ENCODE measurements at regions not wholly inside any gene's neighbourhood (a gene's known extent, or its start where the extent isn't known, plus 50 kb on each side); places are given as distances from the start of the nearest gene placed in this dataset.
"Not testable (repeated sequence)": the region's sequence is repeated elsewhere in the genome, so short reads cannot be mapped to it uniquely, and the experiment has no call there.

DNA sequence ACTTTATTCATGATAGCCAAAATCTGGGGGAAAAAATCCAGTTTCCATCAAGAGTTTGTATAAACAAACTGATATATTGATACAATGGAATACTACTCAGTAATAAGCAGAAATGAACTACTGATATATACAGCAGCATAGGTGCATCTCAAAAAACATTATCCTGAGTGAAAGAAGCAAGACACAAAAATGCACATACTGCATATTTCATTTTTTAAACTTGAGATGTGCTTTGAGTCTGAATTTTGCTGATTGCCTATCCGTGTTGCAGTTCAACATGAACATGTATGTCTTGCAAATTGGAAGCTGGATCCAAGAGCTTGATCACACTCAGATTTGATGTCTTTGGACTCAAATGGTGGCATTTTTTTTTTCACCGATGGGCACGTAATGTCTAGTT, 132.4 kb downstream of the TSEN15 start:
- DNase-seq (ENCODE audit: low spot score) = no peak

GRCh38 chr1:184184614-184185013, 133.1 kb downstream of the TSEN15 start:
- not testable (repeated sequence) for DNase-seq (ENCODE audit: low spot score)

DNA sequence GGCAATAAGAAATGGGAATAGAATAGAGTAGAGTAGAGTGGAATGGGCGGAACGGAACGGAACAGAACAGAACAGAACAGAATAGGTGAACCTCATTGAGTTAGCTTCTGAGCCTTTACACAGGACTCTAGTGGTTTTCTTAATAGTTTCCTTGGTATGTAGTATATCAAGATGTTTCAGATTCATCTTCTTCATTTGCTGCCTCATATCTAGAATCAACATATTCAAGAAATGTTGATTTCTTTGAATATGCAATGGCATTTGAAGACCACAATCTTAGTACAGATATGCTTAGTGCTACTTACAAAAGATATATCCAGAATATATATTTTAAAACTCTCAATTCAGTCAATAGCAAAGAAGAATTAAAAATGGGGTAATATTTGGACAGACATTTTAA, 133.8 kb downstream of the TSEN15 start:
- DNase-seq (ENCODE audit: low spot score) = no peak

- DNase-seq (ENCODE audit: low spot score) = no peak
Observed at GRCh38 chr1:184186167-184186566, 134.6 kb downstream of the TSEN15 start.

GRCh38 chr1:184187097-184187496, 135.6 kb downstream of the TSEN15 start:
- no peak for DNase-seq (ENCODE audit: low spot score)

DNA sequence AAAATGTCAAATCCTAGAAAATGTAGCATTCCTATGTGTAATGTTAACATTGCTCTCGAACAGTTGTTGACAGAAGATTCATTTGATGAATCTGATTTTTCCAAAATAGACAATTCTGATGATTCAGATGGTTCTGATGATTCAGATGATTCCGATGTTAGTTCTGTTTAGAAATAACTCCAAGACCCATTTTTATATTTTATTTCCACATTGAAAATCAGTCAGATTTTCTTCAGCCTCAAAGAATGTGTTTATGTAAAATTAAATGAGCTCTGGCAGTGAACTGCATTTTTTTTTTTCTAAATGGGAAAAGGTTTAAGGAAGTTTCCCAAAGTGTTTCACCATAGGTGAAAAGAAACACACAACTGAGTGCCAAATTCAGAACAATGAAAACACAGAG, 136.5 kb downstream of the TSEN15 start:
- DNase-seq (ENCODE audit: low spot score) = no peak

DNA sequence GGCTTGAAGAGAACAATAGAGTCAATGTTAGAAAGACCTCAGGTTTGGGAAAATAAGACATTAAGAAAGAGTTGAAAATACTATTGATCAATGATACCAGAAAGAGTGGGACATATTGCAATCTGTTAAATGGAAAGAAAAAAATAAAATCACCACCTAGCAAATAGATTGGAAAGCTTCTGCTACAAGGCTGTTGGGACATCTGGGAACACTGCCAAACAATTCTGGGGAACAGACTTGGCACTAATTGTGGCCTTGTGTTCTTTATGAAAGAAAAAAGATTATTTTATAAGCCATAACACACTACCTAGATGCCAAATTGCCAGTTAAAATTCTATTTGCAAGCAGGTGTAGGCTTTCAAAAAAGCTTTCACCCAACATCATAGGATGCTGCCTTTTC, 137.8 kb downstream of the TSEN15 start:
- DNase-seq (ENCODE audit: low spot score) = peak; percentile 91

DNA sequence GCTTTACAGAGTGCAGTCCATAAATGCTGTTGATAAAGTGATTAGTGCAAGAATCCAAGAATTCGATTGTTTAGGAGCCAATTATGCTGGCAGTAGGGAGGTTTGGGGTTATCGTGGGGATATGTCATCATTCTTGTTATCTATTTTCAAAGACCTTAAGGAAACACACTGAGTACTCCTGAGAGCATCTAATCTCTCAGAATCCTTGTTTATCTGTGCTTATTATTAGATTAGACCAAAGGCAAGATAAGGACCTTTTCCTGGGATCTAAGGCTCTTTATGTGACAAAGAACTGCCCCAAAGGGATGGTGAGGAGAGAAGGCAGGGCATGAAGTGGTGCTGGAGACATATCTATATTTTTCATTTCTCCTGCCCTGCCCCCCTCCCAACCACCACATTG, 139.1 kb downstream of the TSEN15 start:
- DNase-seq (ENCODE audit: low spot score) = no peak

DNA sequence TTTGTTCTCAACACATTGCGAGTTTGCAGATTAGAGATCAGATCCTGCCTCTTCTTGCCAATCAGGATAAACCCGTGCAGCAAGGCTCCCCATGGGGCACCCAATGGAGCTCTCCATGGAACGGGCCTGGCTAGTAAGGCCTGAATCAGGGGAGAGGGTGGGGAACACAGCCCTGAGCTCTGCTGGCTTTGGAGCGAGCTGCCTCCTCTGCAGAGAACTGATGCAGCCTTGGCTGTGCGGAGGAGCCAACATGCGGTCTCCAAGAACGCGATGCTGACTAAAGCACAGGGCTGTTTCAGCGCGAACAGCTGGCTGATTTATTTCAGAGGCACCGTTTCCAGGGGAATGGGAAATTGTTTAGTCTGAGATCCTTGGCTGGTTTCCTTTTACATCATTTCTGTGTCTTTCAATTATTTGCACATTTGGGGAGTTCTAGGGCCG, 139.7 kb downstream of the TSEN15 start:
- DNase-seq (ENCODE audit: low spot score) = no peak

- no peak for DNase-seq (ENCODE audit: low spot score)
Observed at GRCh38 chr1:184192796-184193195, 141.3 kb downstream of the TSEN15 start.

- DNase-seq (ENCODE audit: low spot score) = no peak
Observed at GRCh38 chr1:184193451-184193850, 141.9 kb downstream of the TSEN15 start.

DNA sequence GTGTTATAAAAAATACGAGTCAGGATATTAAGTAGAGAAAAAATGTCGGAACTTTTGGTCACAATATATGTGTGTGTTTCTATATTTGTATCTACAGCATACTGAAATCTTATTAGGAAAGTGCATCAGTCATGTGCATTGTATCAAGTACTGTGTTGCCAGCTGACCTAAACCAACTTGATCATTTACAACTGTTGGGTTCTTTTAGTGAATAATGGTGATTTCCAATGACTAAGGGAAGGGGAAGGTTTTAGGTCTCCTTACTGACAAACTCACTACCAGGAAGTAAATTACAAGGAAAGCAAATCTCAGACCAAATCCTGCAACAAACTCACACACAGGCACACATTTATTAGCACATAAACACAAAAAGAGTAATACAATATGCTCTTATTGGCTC, 142.7 kb downstream of the TSEN15 start:
- DNase-seq (ENCODE audit: low spot score) = no peak

GRCh38 chr1:184195722-184196121, 144.2 kb downstream of the TSEN15 start:
- not testable (repeated sequence) for DNase-seq (ENCODE audit: low spot score)

DNA sequence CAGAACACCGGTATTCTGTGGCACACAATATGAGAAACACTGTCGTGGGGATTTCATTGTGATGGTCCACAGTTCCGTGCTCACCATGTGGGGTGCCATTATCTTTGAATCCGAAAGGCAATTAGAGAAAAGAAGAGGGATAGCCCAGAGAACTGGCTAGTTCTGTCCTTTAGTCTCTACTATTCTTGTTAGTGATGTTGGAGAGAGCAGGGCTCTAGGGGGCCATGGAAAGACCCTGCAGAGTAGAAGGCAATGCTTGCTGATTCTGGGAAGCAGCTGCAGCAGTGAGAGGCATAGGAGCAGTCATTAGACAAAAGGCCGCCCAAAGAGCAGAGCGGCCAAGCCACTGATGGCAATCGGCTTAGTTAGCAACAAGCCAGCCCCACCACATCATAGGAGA, 146.3 kb downstream of the TSEN15 start:
- DNase-seq (ENCODE audit: low spot score) = no peak

- DNase-seq (ENCODE audit: low spot score) = no peak
Observed at GRCh38 chr1:184199036-184199435, 147.5 kb downstream of the TSEN15 start.

GRCh38 chr1:184199438-184200085, 148.0 kb downstream of the TSEN15 start:
- DNase-seq (ENCODE audit: low spot score) = no peak

DNA sequence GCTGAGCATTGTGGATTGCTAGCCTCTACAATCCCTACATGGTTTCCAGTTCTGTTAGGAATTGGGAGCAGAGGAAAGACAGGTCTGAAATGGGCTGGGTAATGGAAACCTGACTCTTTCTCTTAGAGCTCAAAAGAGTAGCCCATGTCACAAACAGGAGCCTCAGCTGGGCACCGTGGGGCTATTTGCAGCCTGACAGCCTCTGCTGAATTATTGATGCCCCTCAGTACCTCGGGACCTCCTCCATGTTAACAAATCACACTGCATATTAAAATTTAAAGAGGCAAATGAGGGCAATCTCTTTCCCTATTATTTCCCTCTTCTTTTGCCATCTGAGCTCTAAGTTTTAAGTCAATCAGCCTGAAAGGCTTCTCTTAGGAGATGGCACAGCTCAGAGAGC, 157.1 kb downstream of the TSEN15 start:
- DNase-seq (ENCODE audit: low spot score) = no peak

GRCh38 chr1:184210031-184210430, 158.5 kb downstream of the TSEN15 start:
- DNase-seq (ENCODE audit: low spot score) = peak; percentile 79

DNA sequence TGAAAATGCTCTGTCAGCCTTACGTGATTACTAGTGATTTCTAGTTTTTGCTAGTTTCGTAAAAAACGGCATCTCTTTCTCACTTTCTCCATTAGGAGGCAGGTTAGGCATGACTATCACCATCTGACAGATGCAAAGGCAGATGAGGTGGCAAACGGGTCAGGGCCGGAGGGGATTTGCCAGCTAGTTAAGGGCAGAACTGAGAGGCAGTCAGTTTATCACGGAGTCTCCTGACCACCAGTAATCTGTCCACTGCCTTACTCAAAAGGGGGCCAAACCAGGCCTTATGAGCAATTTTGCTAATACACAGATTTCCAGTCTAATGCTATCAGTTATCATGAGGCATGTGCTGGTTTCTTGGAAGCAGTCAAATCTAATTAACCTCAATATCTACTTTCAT, 159.3 kb downstream of the TSEN15 start:
- DNase-seq (ENCODE audit: low spot score) = no peak

DNA sequence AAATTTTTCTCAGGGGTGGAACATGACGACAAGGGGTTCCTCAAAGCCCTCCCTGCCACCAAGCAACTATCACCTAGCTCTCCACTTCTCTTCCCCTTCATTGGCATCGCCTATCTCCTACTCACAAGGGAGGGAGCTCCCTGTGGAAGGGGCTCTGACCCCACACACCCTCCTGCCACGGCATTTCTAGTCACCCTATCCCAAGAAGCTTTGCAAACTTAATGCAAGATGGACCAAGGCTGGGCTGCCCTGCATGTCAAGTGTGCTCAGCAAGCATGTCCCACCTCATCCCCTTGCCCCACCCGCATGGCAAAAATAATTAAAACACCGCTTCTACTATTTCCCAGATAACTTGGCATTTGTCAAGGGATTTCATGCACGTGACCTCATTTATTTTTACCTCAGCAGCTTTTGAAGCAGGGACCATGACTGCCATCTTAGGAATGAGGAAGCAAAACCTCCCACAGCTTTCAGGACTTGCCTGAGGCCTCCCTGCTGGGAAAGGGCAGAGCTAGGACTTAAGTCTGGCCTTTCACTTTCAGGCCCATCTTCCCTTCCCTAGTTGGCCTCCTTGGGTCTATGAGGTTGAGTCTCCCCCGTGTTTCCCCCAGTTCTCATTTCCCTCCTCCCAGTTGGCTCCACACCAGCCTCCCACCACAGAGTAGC, 161.3 kb downstream of the TSEN15 start:
- DNase-seq (ENCODE audit: low spot score) = no peak

- DNase-seq (ENCODE audit: low spot score) = no peak
Observed at GRCh38 chr1:184214128-184214527, 162.6 kb downstream of the TSEN15 start.

DNA sequence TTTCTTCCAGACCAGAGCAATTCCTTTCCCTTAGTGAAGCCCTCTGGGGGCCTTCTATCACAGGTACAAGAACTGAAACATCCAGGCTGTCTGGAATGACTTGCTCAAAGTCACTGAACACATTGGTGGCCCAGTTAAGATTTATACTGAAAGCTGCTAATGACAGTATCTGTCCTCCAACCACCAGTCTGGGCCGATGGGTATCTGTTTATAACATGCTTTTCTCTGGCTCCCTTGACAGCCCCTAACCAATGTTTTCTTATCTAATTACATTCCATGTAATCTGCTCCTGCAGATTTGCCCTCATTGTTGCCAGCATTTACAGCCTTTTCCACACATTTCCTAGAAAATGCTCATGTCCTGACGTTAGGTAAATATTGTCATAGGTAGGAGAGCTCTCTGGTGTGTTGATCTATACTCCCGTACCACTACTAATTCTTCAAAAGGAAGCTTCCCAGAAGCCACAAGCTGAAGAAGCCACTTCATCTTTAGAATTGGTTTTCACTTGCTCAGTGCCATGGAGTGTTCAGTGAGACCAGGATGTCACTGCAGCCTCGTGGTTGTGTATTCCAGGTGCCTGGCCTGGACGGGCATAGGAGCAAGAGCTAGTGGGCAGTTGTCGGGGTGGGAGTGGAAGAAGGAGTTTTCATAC, 163.9 kb downstream of the TSEN15 start:
- no peak for DNase-seq (ENCODE audit: low spot score)

DNA sequence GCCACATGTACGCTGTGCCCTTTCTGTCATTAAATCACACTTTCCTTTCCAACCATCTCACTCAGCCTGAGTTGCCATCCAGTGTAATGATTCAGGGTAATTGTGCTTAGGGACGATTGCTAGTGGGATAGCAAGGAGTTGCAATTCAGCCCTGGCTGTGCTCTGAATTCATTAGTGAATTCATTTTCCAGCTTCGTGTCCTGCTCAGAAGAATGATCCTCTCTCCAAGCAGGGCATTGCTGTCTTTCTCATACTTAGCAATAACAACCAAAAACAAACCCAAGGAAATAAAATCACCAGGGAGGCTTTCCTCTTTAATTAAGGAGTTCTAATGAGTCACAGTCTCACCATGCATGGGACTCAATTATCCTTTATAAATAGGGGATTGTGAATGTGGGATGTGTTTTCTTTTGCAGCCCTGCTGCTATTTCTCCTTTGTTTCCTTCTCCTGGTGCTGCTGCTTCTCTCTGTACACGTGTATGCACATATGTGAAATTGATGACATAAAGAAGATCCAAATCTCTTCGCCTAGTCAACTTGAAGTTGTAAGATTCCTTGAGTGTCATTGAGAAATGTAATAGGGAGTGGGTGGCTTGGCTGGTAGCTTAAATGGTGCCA, 167.0 kb downstream of the TSEN15 start:
- DNase-seq (ENCODE audit: low spot score) = no peak

Measured in cerebellar cortex (tissue), 1 donor.